Type B pancreatic cell (in vitro differentiated cells): ENCODE measurements at regions not wholly inside any gene's neighbourhood (a gene's known extent, or its start where the extent isn't known, plus 50 kb on each side); places are given as distances from the start of the nearest gene placed in this dataset.

Experiments used
- DNase-seq: peaks from one replicate; pipeline ENCODE4 v3.0.0; 2021; ENCODE audit warnings: mixed read lengths; ENCODE audit not compliant: unreplicated experiment; ENCODE audit errors: extremely low spot score
- H3K27ac Mint-ChIP-seq: 2 replicates; pipeline ENCODE4 v1.8.0; 2021; ENCODE audit warnings: mild to moderate bottlenecking, mixed read lengths
- H3K27me3 Mint-ChIP-seq: 2 replicates; pipeline ENCODE4 v1.8.0; 2021; ENCODE audit warnings: mixed read lengths
- H3K36me3 Mint-ChIP-seq: 2 replicates; pipeline ENCODE4 v1.8.0; 2021; ENCODE audit warnings: mixed read lengths
- H3K4me1 Mint-ChIP-seq: one replicate; pipeline ENCODE4 v1.8.0; 2021; ENCODE audit warnings: mixed read lengths; ENCODE audit not compliant: unreplicated experiment
- H3K4me3 Mint-ChIP-seq: 2 replicates; pipeline ENCODE4 v1.8.0; 2021; ENCODE audit warnings: mild to moderate bottlenecking, mixed read lengths
- H3K9me3 Mint-ChIP-seq: 2 replicates; pipeline ENCODE4 v1.8.0; 2021; ENCODE audit warnings: mixed read lengths
- TF ChIP-seq, protein P1 (sequence below): fragments of 200-600 bp; sonication (generic); conservative IDR thresholded peaks from 2 replicates; pipeline ENCODE4 v1.5.0; 2021; ENCODE audit warnings: antibody characterized with exemption, mild to moderate bottlenecking

DNA sequence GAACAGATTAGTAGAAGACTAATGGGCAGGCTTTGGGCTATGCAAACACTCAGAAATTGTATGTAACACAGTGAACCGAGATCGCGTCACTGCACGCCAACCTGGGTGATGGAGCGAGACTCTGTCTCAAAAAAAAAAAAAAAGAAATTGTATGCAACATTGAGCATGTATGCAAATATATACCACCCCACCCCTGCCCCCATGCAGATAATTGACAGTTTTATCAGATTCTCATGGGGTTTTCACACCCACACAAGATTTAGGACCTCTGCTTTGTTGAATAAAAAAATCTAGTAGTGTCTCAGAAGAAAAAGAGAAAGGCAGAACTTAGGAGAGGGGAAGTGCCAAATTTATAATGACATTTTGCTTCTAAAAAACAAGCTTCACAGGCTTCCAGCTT lies 131.6 kb upstream of the FN1 start:
- H3K27ac Mint-ChIP-seq = no peak overlapping the region
- DNase-seq = no peak
- H3K4me3 Mint-ChIP-seq = no peak overlapping the region
- no peaks in the 10 kb centered on the region for H3K27me3 Mint-ChIP-seq
- no peaks in the 10 kb centered on the region for H3K36me3 Mint-ChIP-seq
- peaks cover 8% of the 10 kb centered on the region for H3K4me1 Mint-ChIP-seq
- TF ChIP-seq, protein P1, sequence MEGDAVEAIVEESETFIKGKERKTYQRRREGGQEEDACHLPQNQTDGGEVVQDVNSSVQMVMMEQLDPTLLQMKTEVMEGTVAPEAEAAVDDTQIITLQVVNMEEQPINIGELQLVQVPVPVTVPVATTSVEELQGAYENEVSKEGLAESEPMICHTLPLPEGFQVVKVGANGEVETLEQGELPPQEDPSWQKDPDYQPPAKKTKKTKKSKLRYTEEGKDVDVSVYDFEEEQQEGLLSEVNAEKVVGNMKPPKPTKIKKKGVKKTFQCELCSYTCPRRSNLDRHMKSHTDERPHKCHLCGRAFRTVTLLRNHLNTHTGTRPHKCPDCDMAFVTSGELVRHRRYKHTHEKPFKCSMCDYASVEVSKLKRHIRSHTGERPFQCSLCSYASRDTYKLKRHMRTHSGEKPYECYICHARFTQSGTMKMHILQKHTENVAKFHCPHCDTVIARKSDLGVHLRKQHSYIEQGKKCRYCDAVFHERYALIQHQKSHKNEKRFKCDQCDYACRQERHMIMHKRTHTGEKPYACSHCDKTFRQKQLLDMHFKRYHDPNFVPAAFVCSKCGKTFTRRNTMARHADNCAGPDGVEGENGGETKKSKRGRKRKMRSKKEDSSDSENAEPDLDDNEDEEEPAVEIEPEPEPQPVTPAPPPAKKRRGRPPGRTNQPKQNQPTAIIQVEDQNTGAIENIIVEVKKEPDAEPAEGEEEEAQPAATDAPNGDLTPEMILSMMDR = no peak
- peaks cover 12% of the 10 kb centered on the region for H3K9me3 Mint-ChIP-seq

DNA sequence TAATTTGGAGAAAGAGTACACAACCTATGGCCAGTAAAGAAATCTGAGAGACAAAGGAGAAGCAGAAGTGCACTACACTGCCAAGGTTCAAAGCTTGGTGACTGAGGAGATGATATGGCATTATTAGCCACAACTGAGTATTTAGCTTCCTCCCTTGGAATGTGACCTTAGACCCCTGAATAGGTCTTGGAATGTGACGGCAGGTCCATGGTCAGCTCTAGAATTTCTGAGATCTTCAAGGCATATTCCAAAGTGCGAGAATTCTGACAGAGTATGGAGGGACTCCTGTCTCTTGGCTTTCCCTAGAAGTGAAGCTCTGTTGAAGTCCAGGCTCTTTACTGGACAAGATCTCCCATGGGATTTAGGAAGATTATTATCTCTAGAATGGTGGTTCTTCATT lies 130.0 kb upstream of the FN1 start:
- no peak overlapping the region for H3K4me3 Mint-ChIP-seq
- TF ChIP-seq, protein P1 = no peak
- no peaks in the 10 kb centered on the region for H3K4me1 Mint-ChIP-seq
- H3K27ac Mint-ChIP-seq = no peak overlapping the region
- H3K27me3 Mint-ChIP-seq = no peaks in the 10 kb centered on the region
- H3K9me3 Mint-ChIP-seq = peaks cover 22% of the 10 kb centered on the region
- DNase-seq = no peak
- no peaks in the 10 kb centered on the region for H3K36me3 Mint-ChIP-seq

DNA sequence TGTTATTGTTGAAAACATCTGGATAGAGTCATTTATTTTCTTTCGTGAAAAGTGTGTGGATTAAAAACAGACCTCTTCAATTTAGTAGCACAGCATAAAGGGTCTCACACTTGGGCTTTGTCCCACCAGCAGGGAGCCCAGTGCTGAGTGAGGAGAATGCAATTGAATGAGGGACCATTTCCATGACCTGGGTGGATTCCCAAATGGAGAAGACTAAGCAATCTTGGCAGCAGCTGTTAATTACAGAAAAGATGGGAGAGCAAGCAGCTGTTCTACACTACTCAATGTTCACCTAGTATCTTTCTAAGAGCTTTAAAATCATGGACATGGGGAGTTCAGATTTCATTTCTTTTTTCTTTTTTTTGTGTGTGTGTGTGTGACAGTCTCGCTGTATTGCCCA lies 121.8 kb upstream of the FN1 start:
- Mint-ChIP-seq H3K4me3 (no peak overlapping the region), H3K9me3 (peaks cover 19% of the 10 kb centered on the region)

DNA sequence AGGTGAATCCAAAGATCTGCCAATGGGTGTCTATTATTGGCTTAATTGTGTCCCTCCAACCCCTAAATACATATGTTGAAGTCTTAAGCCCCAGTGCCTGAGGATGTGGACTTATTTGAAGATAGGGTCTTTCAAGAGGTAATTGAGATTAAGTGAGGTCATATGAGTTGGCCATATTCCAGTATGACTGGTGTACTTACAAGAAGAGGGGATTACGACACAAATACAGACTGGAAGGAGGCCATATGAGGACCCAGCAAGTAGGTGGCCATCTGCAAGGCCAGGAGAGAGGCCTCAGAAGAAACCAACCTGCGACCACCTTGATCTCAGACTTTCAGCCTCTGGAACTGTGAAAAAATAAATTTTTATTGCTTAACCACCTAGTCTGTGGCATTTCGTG lies 121.1 kb upstream of the FN1 start:
- H3K9me3 Mint-ChIP-seq = peaks cover 14% of the 10 kb centered on the region
- H3K27ac Mint-ChIP-seq = no peak overlapping the region
- TF ChIP-seq, protein P1 = no peak
- H3K4me1 Mint-ChIP-seq = peaks cover 4% of the 10 kb centered on the region
- H3K27me3 Mint-ChIP-seq = no peaks in the 10 kb centered on the region
- no peak for DNase-seq
- no peaks in the 10 kb centered on the region for H3K36me3 Mint-ChIP-seq
- H3K4me3 Mint-ChIP-seq = no peak overlapping the region

More for the DNA sequence above, 121.8 kb upstream of the FN1 start:
- Mint-ChIP-seq H3K27me3 (no peaks in the 10 kb centered on the region), H3K27ac (no peak overlapping the region), H3K36me3 (no peaks in the 10 kb centered on the region), H3K4me1 (peaks cover 4% of the 10 kb centered on the region)
- DNase-seq = no peak
- TF ChIP-seq, protein P1 = no peak

DNA sequence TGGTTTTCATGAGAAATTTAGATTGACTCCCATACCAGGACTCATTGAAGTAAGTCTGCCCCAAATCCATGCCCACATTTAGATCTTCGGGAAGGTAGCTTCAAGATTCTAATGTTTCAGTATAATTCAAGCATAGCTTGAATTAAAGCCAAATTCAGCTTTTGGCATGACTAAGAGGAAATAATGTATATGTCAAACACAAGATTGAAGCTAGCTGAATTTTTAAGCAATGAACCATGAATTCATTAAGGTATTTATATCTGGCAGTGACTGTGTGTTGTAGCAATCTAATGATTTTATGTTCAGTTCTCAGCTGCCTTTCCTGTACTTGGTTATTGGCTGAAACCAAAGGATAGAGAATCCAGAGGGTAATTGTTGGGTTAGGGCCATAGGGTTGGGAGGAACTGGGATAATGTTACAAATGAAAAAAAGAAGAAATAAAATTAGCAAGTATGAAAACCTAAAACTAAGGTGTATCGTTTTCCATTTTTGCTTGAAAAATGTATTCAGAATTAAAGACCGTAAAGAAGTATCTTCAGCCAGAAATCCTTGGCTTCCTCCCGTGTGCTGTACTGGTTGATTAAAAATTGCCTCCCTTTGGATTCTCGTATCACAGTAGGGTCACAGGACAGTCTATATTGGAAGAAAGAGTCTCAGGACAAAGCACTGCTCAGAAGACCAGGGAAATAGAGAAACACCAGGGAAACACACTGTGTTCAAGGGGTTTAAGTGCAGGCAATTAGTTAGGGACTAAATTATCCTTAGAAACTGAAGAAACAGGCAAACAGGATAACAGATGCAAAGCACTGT lies 119.0 kb upstream of the FN1 start:
- H3K4me1 Mint-ChIP-seq = peaks cover 4% of the 10 kb centered on the region
- H3K27ac Mint-ChIP-seq = no peak overlapping the region
- TF ChIP-seq, protein P1 = no peak
- no peaks in the 10 kb centered on the region for H3K9me3 Mint-ChIP-seq
- no peak for DNase-seq
- no peaks in the 10 kb centered on the region for H3K27me3 Mint-ChIP-seq
- no peaks in the 10 kb centered on the region for H3K36me3 Mint-ChIP-seq
- H3K4me3 Mint-ChIP-seq = no peak overlapping the region
